Ectodermal cell (in vitro differentiated cells): ENCODE measurements at regions not wholly inside any gene's neighbourhood (a gene's known extent, or its start where the extent isn't known, plus 50 kb on each side); places are given as distances from the start of the nearest gene placed in this dataset.
"Not testable (repeated sequence)": the region's sequence is repeated elsewhere in the genome, so short reads cannot be mapped to it uniquely, and the experiment has no call there.

Experiments
- H3K27ac ChIP-seq: 2 replicates; pipeline ENCODE4 v1.7.0; 2013; ENCODE audit warnings: mild to moderate bottlenecking, low read depth, low read length; ENCODE audit not compliant: insufficient read depth, poor library complexity, severe bottlenecking
- H3K27me3 ChIP-seq: 2 replicates; pipeline ENCODE4 v1.7.0; 2013; ENCODE audit warnings: mild to moderate bottlenecking, low read length; ENCODE audit not compliant: insufficient read depth, control insufficient read depth, poor library complexity, severe bottlenecking
- H3K36me3 ChIP-seq: one replicate; pipeline ENCODE4 v1.7.0; 2013; ENCODE audit warnings: low read length; ENCODE audit not compliant: control insufficient read depth, insufficient read depth
- H3K4me1 ChIP-seq: one replicate; pipeline ENCODE4 v1.7.0; 2013; ENCODE audit warnings: low read length; ENCODE audit not compliant: control insufficient read depth, insufficient read depth
- H3K4me3 ChIP-seq: 2 replicates; pipeline ENCODE4 v1.7.0; 2013; ENCODE audit warnings: low read depth, low read length, control low read depth; ENCODE audit not compliant: insufficient read depth
- H3K9me3 ChIP-seq: 2 replicates; pipeline ENCODE4 v1.7.0; 2013; ENCODE audit warnings: mild to moderate bottlenecking, low read length, moderate library complexity; ENCODE audit not compliant: control insufficient read depth
- WGBS, 2 experiments: methylation state at CpG; one replicate each; pipeline ENCODE4 v1.1.7; 2013; ENCODE audit warnings: missing lambda C conversion rate in 2 of 2; 5-methylcytosine and 5-hydroxymethylcytosine counted together

DNA sequence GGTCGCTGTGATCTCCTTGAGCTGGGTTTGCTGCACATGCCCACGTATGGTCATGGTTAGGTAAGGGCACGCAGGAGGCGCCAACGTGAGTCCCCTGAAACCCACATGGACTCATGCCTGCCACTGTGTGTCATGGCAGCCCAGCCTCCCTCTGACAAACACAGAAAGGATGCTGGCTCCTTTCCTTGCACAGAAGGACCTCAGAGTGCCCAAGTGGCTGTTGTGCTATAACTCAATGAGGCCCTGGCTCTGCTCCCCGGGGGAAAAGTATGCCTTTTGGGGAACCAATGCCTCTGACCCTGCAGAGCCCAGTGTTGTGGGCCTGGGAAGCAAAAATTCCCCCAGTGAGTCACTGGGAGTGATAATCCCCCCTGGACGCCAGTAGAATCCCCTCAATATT, 233.9 kb downstream of the VAPA start:
- Histone ChIP-seq H3K27me3 (no peaks in the 10 kb centered on the region), H3K9me3 (no peaks in the 10 kb centered on the region), H3K4me3 (no peak overlapping the region), H3K4me1 (peaks cover 5% of the 10 kb centered on the region), H3K36me3 (no peaks in the 10 kb centered on the region), H3K27ac (no peak overlapping the region)
- 81 to 83% methylated on average over 7 of the region's 7 CpGs for WGBS, 2 experiments

DNA sequence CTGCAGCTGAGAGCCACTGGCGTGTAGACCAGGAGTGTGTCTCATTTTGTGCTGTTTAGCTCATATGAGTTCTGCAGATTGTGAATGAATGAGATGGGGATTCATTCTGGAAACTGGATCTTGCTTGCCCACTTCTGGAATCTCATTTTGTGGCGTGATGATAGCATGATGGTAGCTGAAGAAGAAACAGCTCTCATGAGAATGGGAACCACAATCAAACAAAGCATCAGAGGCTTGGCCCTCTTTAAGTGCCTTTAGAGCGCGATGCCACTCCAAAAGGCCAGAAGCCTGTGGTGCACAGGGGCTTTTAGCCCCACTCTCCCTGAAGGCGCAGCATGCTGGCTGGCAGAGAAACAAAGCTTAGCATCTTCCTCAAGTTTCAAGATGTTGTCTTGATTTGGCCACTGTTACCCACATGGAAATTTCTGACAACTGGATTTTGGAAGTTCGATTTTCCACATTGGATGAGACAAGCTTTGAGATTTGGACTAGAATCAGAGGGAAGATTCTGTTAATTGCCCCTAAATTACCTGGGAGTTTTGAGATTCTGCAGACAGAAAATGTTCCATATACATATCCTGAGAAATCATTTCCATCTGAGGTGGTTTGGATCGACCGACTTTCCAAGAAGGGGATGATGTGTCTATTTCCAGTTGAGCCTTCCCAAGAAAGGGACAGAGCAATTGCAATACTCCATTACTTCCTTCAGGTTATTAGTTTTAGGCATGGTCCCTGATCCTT, 234.5 kb downstream of the VAPA start:
- Histone ChIP-seq H3K9me3 (no peaks in the 10 kb centered on the region), H3K36me3 (no peaks in the 10 kb centered on the region), H3K4me3 (no peak overlapping the region), H3K27ac (no peak overlapping the region), H3K4me1 (peaks cover 5% of the 10 kb centered on the region), H3K27me3 (no peaks in the 10 kb centered on the region)
- WGBS, 2 experiments = 94 to 95% methylated on average over 8 of the region's 8 CpGs

- H3K4me1 ChIP-seq = peaks cover 5% of the 10 kb centered on the region
- H3K9me3 ChIP-seq = no peaks in the 10 kb centered on the region
- no peaks in the 10 kb centered on the region for H3K36me3 ChIP-seq
- no peaks in the 10 kb centered on the region for H3K27me3 ChIP-seq
- H3K4me3 ChIP-seq = no peak overlapping the region
- WGBS, 2 experiments = 91 to 95% methylated on average over 8 to 9 of the region's 9 CpGs
- no peak overlapping the region for H3K27ac ChIP-seq
Observed at GRCh38 chr18:10149768-10150556, 236.1 kb downstream of the VAPA start.

- WGBS, 2 experiments = 88% methylated on average over 17 of the region's 17 CpGs
Observed at GRCh38 chr18:10150576-10150975, 236.8 kb downstream of the VAPA start.

GRCh38 chr18:10152475-10152874, 238.7 kb downstream of the VAPA start:
- no peaks in the 10 kb centered on the region for H3K36me3 ChIP-seq
- H3K4me1 ChIP-seq = no peaks in the 10 kb centered on the region
- H3K27ac ChIP-seq = no peak overlapping the region
- 95% methylated on average over 7 of the region's 7 CpGs for WGBS, 2 experiments
- H3K9me3 ChIP-seq = no peaks in the 10 kb centered on the region
- H3K4me3 ChIP-seq = no peak overlapping the region
- no peaks in the 10 kb centered on the region for H3K27me3 ChIP-seq

More at GRCh38 chr18:10150576-10150975, 236.8 kb downstream of the VAPA start:
- H3K36me3 ChIP-seq, H3K27me3 ChIP-seq, H3K4me1 ChIP-seq, H3K9me3 ChIP-seq, H3K27ac ChIP-seq, H3K4me3 ChIP-seq: not testable (repeated sequence)

- Histone ChIP-seq H3K9me3 (no peaks in the 10 kb centered on the region), H3K4me3 (no peak overlapping the region), H3K27ac (no peak overlapping the region), H3K36me3 (no peaks in the 10 kb centered on the region), H3K4me1 (no peaks in the 10 kb centered on the region), H3K27me3 (no peaks in the 10 kb centered on the region)
- 80 to 96% methylated on average over 1 to 2 of the region's 2 CpGs for WGBS, 2 experiments
Observed at GRCh38 chr18:10153924-10154752, 240.3 kb downstream of the VAPA start.

DNA sequence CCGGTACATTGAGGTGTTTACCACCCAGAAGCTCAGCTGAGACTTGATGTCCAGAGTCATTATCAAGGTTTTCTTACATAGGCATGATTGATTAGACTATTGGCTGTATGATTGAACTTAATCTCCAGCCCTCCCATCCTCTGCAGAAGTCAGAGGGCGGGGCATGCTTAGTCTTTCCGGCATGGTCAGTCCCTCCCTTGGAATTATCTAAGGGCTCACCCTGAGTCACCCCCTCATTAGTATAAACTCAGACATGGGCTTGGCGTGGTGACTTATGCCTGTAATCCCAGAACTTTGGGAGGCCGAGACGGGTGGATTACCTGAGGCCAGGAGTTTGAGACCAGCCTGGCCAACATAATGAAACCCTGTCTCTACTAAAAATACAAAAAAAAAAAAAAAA, 243.9 kb downstream of the VAPA start:
- H3K27me3 ChIP-seq = no peaks in the 10 kb centered on the region
- no peak overlapping the region for H3K27ac ChIP-seq
- WGBS, 2 experiments = 90 to 94% methylated on average over 6 of the region's 6 CpGs
- no peaks in the 10 kb centered on the region for H3K4me1 ChIP-seq
- no peak overlapping the region for H3K4me3 ChIP-seq
- H3K36me3 ChIP-seq = no peaks in the 10 kb centered on the region
- H3K9me3 ChIP-seq = no peaks in the 10 kb centered on the region

DNA sequence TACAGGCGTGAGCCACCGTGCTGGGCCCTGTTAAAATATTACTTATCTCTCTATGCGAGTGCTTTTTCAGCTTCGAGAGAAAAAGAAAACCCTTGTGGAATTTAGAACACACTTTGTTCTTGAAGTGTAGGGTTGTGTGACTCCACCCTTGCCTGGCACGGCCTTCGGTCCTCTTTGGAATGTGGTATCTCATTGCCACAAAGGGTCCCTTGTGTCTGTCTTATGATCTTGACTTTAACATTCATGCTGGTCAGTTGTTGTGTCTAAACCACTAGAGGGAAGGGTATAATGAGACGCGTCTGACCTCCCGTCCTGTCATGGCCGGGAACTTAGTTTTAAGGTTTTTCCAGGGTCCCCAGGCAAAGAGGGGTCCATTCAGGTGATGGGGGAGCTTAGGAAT, 246.4 kb downstream of the VAPA start:
- Histone ChIP-seq H3K9me3 (no peaks in the 10 kb centered on the region), H3K4me1 (no peaks in the 10 kb centered on the region), H3K4me3 (no peak overlapping the region), H3K36me3 (no peaks in the 10 kb centered on the region), H3K27me3 (no peaks in the 10 kb centered on the region), H3K27ac (no peak overlapping the region)
- 96 to 97% methylated on average over 10 of the region's 10 CpGs for WGBS, 2 experiments

DNA sequence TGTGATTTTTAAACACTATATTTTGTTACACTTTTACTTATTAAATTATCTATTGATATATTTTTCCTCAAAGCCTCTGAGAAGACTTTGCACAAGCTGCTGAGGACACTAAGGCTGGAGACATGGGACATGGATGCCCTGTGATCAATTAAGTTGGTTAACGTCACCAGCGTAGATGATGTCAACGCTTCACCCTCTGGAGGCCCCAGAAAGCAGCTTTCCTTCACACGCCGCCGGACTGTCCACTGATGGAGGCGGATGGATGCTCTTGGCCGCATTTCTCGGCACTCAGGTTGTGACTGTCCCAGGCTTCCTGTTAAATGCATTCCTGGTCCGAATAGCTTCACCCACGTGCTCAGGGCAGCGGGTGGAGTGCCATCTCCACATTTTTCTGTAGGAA, 247.5 kb downstream of the VAPA start:
- Histone ChIP-seq H3K9me3 (no peaks in the 10 kb centered on the region), H3K27ac (no peak overlapping the region), H3K27me3 (no peaks in the 10 kb centered on the region), H3K4me3 (no peak overlapping the region), H3K36me3 (no peaks in the 10 kb centered on the region), H3K4me1 (no peaks in the 10 kb centered on the region)
- WGBS, 2 experiments = 95% methylated on average over 12 of the region's 12 CpGs

GRCh38 chr18:10162340-10162739, 248.5 kb downstream of the VAPA start:
- 90 to 93% methylated on average over 4 of the region's 4 CpGs for WGBS, 2 experiments
- no peak overlapping the region for H3K4me3 ChIP-seq
- no peaks in the 10 kb centered on the region for H3K9me3 ChIP-seq
- no peaks in the 10 kb centered on the region for H3K36me3 ChIP-seq
- H3K4me1 ChIP-seq = no peaks in the 10 kb centered on the region
- H3K27me3 ChIP-seq = no peaks in the 10 kb centered on the region
- H3K27ac ChIP-seq = no peak overlapping the region
